Ovary (tissue), 7 donors: ENCODE measurements at regions not wholly inside any gene's neighbourhood (a gene's known extent, or its start where the extent isn't known, plus 50 kb on each side); places are given as distances from the start of the nearest gene placed in this dataset.

Source experiments
- DNase-seq, 5 donors: peaks; one replicate each; pipeline ENCODE4 v3.0.0-alpha.2; 2019 to 2020
- H3K27ac ChIP-seq, 2 donors: fragments of 200-600 bp; one replicate each; pipeline versions ENCODE4 v1.5.1 to v1.8.0; 2019 to 2022
- H3K27me3 ChIP-seq: fragments of 200-600 bp; one replicate; pipeline ENCODE4 v1.8.0; 2022
- H3K36me3 ChIP-seq: fragments of 200-600 bp; sonication (generic); one replicate; pipeline ENCODE4 v1.5.1; 2019
- H3K4me1 ChIP-seq: one replicate; pipeline ENCODE4 v1.8.1; 2013; ENCODE audit warnings: mild to moderate bottlenecking, moderate library complexity; ENCODE audit not compliant: insufficient read depth
- H3K4me3 ChIP-seq: fragments of 200-600 bp; sonication (generic); one replicate; pipeline ENCODE4 v1.5.1; 2017
- H3K9me3 ChIP-seq, 2 donors: fragments of 200-600 bp in 1 of 2; sonication (generic) in 1 of 2; one replicate each; pipeline versions ENCODE4 v1.5.1 to v1.8.1; 2013 to 2019; ENCODE audit warnings: mild to moderate bottlenecking in 1 of 2, moderate library complexity in 1 of 2
- CTCF ChIP-seq, 3 donors: fragments of 450-650 bp in 2 of 3; fragments of 200-600 bp in 1 of 3; IDR thresholded peaks; one replicate each; pipeline versions ENCODE4 v1.5.1 to v1.8.0; 2016 to 2022; ENCODE audit warnings: antibody characterized with exemption in 3 of 3, mild to moderate bottlenecking in 1 of 3
- EP300 ChIP-seq: sonication (generic); formaldehyde crosslinking; IDR thresholded peaks from one replicate; pipeline ENCODE4 v1.6.1; 2017; ENCODE audit warnings: antibody characterized with exemption
- POLR2A ChIP-seq: fragments of 450-650 bp; IDR thresholded peaks from one replicate; pipeline ENCODE4 v1.6.1; 2017; ENCODE audit warnings: antibody characterized with exemption, mild to moderate bottlenecking, moderate library complexity
- WGBS, 3 donors: extraction: QIAGEN DNeasy Blood & Tissue Kit in 1 of 3; methylation state at CpG; one replicate each; pipeline versions ENCODE4 v1.1.5 to v1.1.7; 2013 to 2017; 5-methylcytosine and 5-hydroxymethylcytosine counted together
- intact Hi-C, 4 donors: fragments of 100-400 bp; cut with DNase I; formaldehyde crosslinking; loops; one replicate each; pipeline versions ENCODE4 v1.11.0 to v1.15.1; 2022 to 2023
- donor health status: DM: no; HTN: no; CAD: no; lungs with moderate emphysema.
- donor health status: DM: no; HTN: no; CAD: no.
- donor health status: Bipolar disorder and iron deficiency.
- donor health status: DM: no; HTN: no; CAD: no.
- donor health status: DM: yes; HTN: yes; CAD: no.

- Histone ChIP-seq H3K27me3 (no peaks in the 10 kb centered on the region), H3K4me1 (no peaks in the 10 kb centered on the region), H3K4me3 (no peak overlapping the region), H3K27ac (no peak overlapping the region), H3K9me3 (no peaks in the 10 kb centered on the region), H3K36me3 (no peaks in the 10 kb centered on the region)
- no peak for DNase-seq
- TF ChIP-seq EP300, result no peak
- no peak for TF ChIP-seq POLR2A
- no peak for TF ChIP-seq CTCF (IDR thresholded peaks at IDR 0.05)
- intact Hi-C loops, result no loop called here
- WGBS, 3 donors, result 73 to 75% (median 74%) methylated on average over 2 of the region's 2 CpGs
Measured at GRCh38 chr5:6082685-6083084, 295.7 kb downstream of the MED10 start.

- intact Hi-C loops, result no loop called here
- no peak overlapping the region for H3K27ac ChIP-seq
- TF ChIP-seq POLR2A, result no peak
- TF ChIP-seq EP300, result no peak
- no peak for TF ChIP-seq CTCF (IDR thresholded peaks at IDR 0.05)
Measured at GRCh38 chr5:6081727-6082210, 296.6 kb downstream of the MED10 start.

GRCh38 chr5:6080930-6081726 is 297.2 kb downstream of the MED10 start:
- no peak for TF ChIP-seq EP300
- TF ChIP-seq CTCF (IDR thresholded peaks at IDR 0.05), result no peak
- no peak for TF ChIP-seq POLR2A
- H3K9me3 ChIP-seq, result no peaks in the 10 kb centered on the region
- H3K4me1 ChIP-seq, result no peaks in the 10 kb centered on the region
- DNase-seq, result no peak
- no peaks in the 10 kb centered on the region for H3K36me3 ChIP-seq
- WGBS, 3 donors, result 93 to 95% (median 95%) methylated on average over 10 of the region's 10 CpGs
- H3K27ac ChIP-seq, result no peak overlapping the region
- H3K4me3 ChIP-seq, result no peak overlapping the region
- H3K27me3 ChIP-seq, result no peaks in the 10 kb centered on the region
- intact Hi-C loops, result no loop called here

More at GRCh38 chr5:6081727-6082210, 296.6 kb downstream of the MED10 start:
- Histone ChIP-seq H3K4me1 (no peaks in the 10 kb centered on the region), H3K36me3 (no peaks in the 10 kb centered on the region), H3K27me3 (no peaks in the 10 kb centered on the region), H3K4me3 (no peak overlapping the region), H3K9me3 (no peaks in the 10 kb centered on the region)
- WGBS, 3 donors, result 77 to 87% (median 85%) methylated on average over 4 of the region's 4 CpGs
- DNase-seq, result no peak

- intact Hi-C loops, result no loop called here
- H3K4me3 ChIP-seq, result no peak overlapping the region
- H3K27me3 ChIP-seq, result no peaks in the 10 kb centered on the region
- no peak for TF ChIP-seq POLR2A
- no peak for TF ChIP-seq EP300
- no peak for TF ChIP-seq CTCF (IDR thresholded peaks at IDR 0.05)
- no peak overlapping the region for H3K27ac ChIP-seq
- no peaks in the 10 kb centered on the region for H3K36me3 ChIP-seq
- no peak for DNase-seq
- no peaks in the 10 kb centered on the region for H3K9me3 ChIP-seq
- WGBS, 3 donors, result 94 to 97% (median 96%) methylated on average over 7 of the region's 7 CpGs
- H3K4me1 ChIP-seq, result no peaks in the 10 kb centered on the region
Measured at GRCh38 chr5:6080436-6080835, 297.9 kb downstream of the MED10 start.
